Choroid plexus epithelial cell (primary cell): ENCODE measurements at regions not wholly inside any gene's neighbourhood (a gene's known extent, or its start where the extent isn't known, plus 50 kb on each side); places are given as distances from the start of the nearest gene placed in this dataset.
"Not testable (repeated sequence)": the region's sequence is repeated elsewhere in the genome, so short reads cannot be mapped to it uniquely, and the experiment has no call there.

Experiments
- DNase-seq: peaks from one replicate; pipeline ENCODE4 v3.0.0-alpha.2; 2010; ENCODE audit warnings: low read depth
- H3K4me3 ChIP-seq: 2 replicates; pipeline ENCODE4 v1.5.1; 2011; ENCODE audit warnings: low read depth, mild to moderate bottlenecking, control low read depth, low read length, moderate library complexity
- CTCF ChIP-seq: conservative IDR thresholded peaks from 2 replicates; pipeline ENCODE4 v1.5.1; 2011; ENCODE audit warnings: low read depth, mild to moderate bottlenecking, control low read depth, inconsistent platforms, low read length, moderate library complexity

GRCh38 chr12:84159260-84159659 lies 753.3 kb downstream of the SLC6A15 start:
- no peak overlapping the region for H3K4me3 ChIP-seq
- no peak for DNase-seq
- no peak for TF ChIP-seq CTCF

- no peak for TF ChIP-seq CTCF
- no peak overlapping the region for H3K4me3 ChIP-seq
- DNase-seq = no peak
Measured at GRCh38 chr12:84157170-84157569, 755.4 kb downstream of the SLC6A15 start.

GRCh38 chr12:84154991-84155930 lies 757.3 kb downstream of the SLC6A15 start:
- not testable (repeated sequence) for H3K4me3 ChIP-seq

GRCh38 chr12:84154439-84154990 lies 758.1 kb downstream of the SLC6A15 start:
- not testable (repeated sequence) for H3K4me3 ChIP-seq, DNase-seq

More at GRCh38 chr12:84154991-84155930, 757.3 kb downstream of the SLC6A15 start:
- not testable (repeated sequence) for DNase-seq

GRCh38 chr12:84150201-84150600 lies 762.4 kb downstream of the SLC6A15 start:
- TF ChIP-seq CTCF = no peak

GRCh38 chr12:84148335-84148734 lies 764.3 kb downstream of the SLC6A15 start:
- no peak for TF ChIP-seq CTCF
- no peak for DNase-seq
- no peak overlapping the region for H3K4me3 ChIP-seq

More at GRCh38 chr12:84150201-84150600, 762.4 kb downstream of the SLC6A15 start:
- DNase-seq = no peak
- H3K4me3 ChIP-seq = no peak overlapping the region

GRCh38 chr12:84136862-84137367 lies 775.7 kb downstream of the SLC6A15 start:
- peak; percentile 66 for DNase-seq
- H3K4me3 ChIP-seq = no peak overlapping the region
- no peak for TF ChIP-seq CTCF
